Loucy (cell line): ENCODE measurements at regions not wholly inside any gene's neighbourhood (a gene's known extent, or its start where the extent isn't known, plus 50 kb on each side); places are given as distances from the start of the nearest gene placed in this dataset.

Experiments
- CTCF ChIP-seq: fragments of 200-600 bp; sonication (generic); conservative IDR thresholded peaks from 2 replicates; pipeline ENCODE4 v1.5.1; 2014; ENCODE audit warnings: mild to moderate bottlenecking, antibody characterized with exemption, low read length
- EZH2phosphoT487 ChIP-seq: fragments of 200-600 bp; IDR thresholded peaks from 2 replicates; pipeline ENCODE4 v1.6.1; 2018; ENCODE audit warnings: antibody characterized with exemption, mild to moderate bottlenecking, moderate library complexity, borderline replicate concordance

- TF ChIP-seq CTCF (no peak), EZH2phosphoT487 (no peak)
Measured at GRCh38 chr2:101587251-101587650, 110.3 kb upstream of the MAP4K4 start.
